ENCODE measurements at regions not wholly inside any gene's neighbourhood (a gene's known extent, or its start where the extent isn't known, plus 50 kb on each side); places are given as distances from the start of the nearest gene placed in this dataset.
"Not testable (repeated sequence)": the region's sequence is repeated elsewhere in the genome, so short reads cannot be mapped to it uniquely, and the experiment has no call there.

DNA sequence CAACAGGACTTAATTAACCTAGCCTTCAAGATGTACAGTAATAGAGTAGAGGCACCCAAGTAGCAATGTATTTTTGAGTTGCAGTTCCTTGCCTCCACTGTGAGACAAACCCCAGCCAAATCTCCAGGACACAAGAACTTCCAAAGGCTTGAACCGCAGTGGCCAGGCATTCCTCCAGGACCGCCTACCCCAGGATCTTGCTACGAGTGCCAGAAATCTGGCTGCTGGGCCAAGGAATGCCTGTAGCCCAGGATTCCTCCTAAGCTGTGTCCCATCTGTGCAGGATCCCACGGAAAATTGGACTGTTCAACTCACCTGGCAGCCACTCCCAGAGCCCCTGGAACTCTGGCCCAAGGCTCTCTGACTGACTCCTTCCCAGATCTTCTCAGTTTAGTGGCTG, 683.9 kb downstream of the KHDRBS2 start:
- TF ChIP-seq, protein P1, sequence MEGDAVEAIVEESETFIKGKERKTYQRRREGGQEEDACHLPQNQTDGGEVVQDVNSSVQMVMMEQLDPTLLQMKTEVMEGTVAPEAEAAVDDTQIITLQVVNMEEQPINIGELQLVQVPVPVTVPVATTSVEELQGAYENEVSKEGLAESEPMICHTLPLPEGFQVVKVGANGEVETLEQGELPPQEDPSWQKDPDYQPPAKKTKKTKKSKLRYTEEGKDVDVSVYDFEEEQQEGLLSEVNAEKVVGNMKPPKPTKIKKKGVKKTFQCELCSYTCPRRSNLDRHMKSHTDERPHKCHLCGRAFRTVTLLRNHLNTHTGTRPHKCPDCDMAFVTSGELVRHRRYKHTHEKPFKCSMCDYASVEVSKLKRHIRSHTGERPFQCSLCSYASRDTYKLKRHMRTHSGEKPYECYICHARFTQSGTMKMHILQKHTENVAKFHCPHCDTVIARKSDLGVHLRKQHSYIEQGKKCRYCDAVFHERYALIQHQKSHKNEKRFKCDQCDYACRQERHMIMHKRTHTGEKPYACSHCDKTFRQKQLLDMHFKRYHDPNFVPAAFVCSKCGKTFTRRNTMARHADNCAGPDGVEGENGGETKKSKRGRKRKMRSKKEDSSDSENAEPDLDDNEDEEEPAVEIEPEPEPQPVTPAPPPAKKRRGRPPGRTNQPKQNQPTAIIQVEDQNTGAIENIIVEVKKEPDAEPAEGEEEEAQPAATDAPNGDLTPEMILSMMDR (IDR thresholded peaks at IDR 0.05; ENCODE audit: insufficient read depth, low read length): not testable (repeated sequence)
- not testable (repeated sequence) for TF ChIP-seq POLR2AphosphoS5 (IDR thresholded peaks at IDR 0.05; ENCODE audit: low read depth); REST (IDR thresholded peaks at IDR 0.05; ENCODE audit: insufficient replicate concordance, low read depth)

Measured in HL-60 (cell line).